Caco-2 (cell line): ENCODE measurements at regions not wholly inside any gene's neighbourhood (a gene's known extent, or its start where the extent isn't known, plus 50 kb on each side); places are given as distances from the start of the nearest gene placed in this dataset.

Source experiments
- BruUV-seq: library from RNA; stranded (reverse); fragments of 400-500 nt; replicated peaks from 2 replicates; lab custom pipeline; 2021; lab: Mats Ljungman, UMichigan
- CTCF ChIA-PET: fragments of 300-600 bp; sonication (Branson Sonifier 250); formaldehyde crosslinking; loops from one replicate; lab custom pipeline; 2022; ENCODE audit warnings: antibody characterized with exemption; lab: Charles Lee
- POLR2A ChIA-PET: fragments of 300-600 bp; sonication (Branson Sonifier 250); formaldehyde crosslinking; loops from one replicate; lab custom pipeline; 2022; ENCODE audit warnings: antibody characterized with exemption; lab: Charles Lee
- DNase-seq, 2 experiments: peaks; one replicate each; pipeline versions ENCODE4 v3.0.0 to v3.0.0-alpha.2; 2020 to 2022
- H3K27me3 ChIP-seq: replicated peaks from 2 replicates; pipeline ENCODE4 v1.6.0; 2011; ENCODE audit warnings: low read length; ENCODE audit not compliant: control insufficient read depth, insufficient read depth
- H3K36me3 ChIP-seq: 2 replicates; pipeline ENCODE4 v1.5.1; 2011; ENCODE audit warnings: low read length; ENCODE audit not compliant: control insufficient read depth, insufficient read depth
- H3K4me1 ChIP-seq: fragments of 250-450 bp; sonication (Bioruptor Pico); 2 replicates; pipeline ENCODE4 v1.5.1; 2020; ENCODE audit warnings: mild to moderate bottlenecking
- H3K4me3 ChIP-seq: 2 replicates; pipeline ENCODE4 v1.5.1; 2011; ENCODE audit warnings: low read depth, mild to moderate bottlenecking, control low read depth, low read length
- H3K9me3 ChIP-seq: fragments of 250-450 bp; sonication (Bioruptor Pico); 2 replicates; pipeline ENCODE4 v1.5.1; 2020; ENCODE audit warnings: mild to moderate bottlenecking, moderate library complexity
- H3K27ac Mint-ChIP-seq: one replicate; pipeline ENCODE4 v1.8.0; 2022; ENCODE audit warnings: mixed read lengths; ENCODE audit not compliant: unreplicated experiment
- H3K27me3 Mint-ChIP-seq: one replicate; pipeline ENCODE4 v1.8.0; 2022; ENCODE audit warnings: mixed read lengths; ENCODE audit not compliant: insufficient read depth, unreplicated experiment
- H3K36me3 Mint-ChIP-seq: one replicate; pipeline ENCODE4 v1.8.0; 2022; ENCODE audit warnings: mild to moderate bottlenecking, mixed read lengths; ENCODE audit not compliant: insufficient read depth, unreplicated experiment
- H3K4me1 Mint-ChIP-seq: one replicate; pipeline ENCODE4 v1.8.0; 2022; ENCODE audit warnings: low read depth, mixed read lengths; ENCODE audit not compliant: unreplicated experiment
- H3K4me3 Mint-ChIP-seq: one replicate; pipeline ENCODE4 v1.8.0; 2022; ENCODE audit warnings: mild to moderate bottlenecking, moderate library complexity, mixed read lengths; ENCODE audit not compliant: unreplicated experiment
- H3K9me3 Mint-ChIP-seq: one replicate; pipeline ENCODE4 v1.8.0; 2022; ENCODE audit warnings: mixed read lengths; ENCODE audit not compliant: unreplicated experiment
- CTCF ChIP-seq, 2 experiments: fragments of 200-600 bp in 1 of 2; IDR thresholded peaks; 1 replicate in 1 of 2; 2 replicates in 1 of 2; pipeline versions ENCODE4 v1.5.1 to v1.8.0; 2011 to 2022; ENCODE audit warnings: antibody characterized with exemption in 1 of 2, control low read depth in 1 of 2, inconsistent platforms in 1 of 2, low read depth in 1 of 2, low read length in 1 of 2, mild to moderate bottlenecking in 1 of 2, moderate library complexity in 1 of 2; ENCODE audit not compliant: insufficient read depth in 1 of 2, severe bottlenecking in 1 of 2, unreplicated experiment in 1 of 2
- intact Hi-C: fragments of 100-400 bp; cut with micrococcal nuclease; formaldehyde crosslinking; loops from one replicate; pipeline ENCODE4 v1.10.0; 2022; ENCODE audit not compliant: unreplicated experiment

GRCh38 chrX:3448563-3448962 lies 102.1 kb upstream of the MXRA5 start:
- Histone ChIP-seq H3K36me3 (no peaks in the 10 kb centered on the region), H3K4me3 (no peak overlapping the region), H3K9me3 (no peaks in the 10 kb centered on the region), H3K4me1 (no peaks in the 10 kb centered on the region), H3K27me3 (no peaks in the 10 kb centered on the region)
- Mint-ChIP-seq H3K27me3 (no peaks in the 10 kb centered on the region), H3K27ac (no peak overlapping the region), H3K4me1 (no peaks in the 10 kb centered on the region), H3K36me3 (no peaks in the 10 kb centered on the region), H3K9me3 (peaks cover 22% of the 10 kb centered on the region), H3K4me3 (no peak overlapping the region)
- POLR2A ChIA-PET, result no interaction called here
- CTCF ChIA-PET, result no interaction called here
- intact Hi-C loops, result no loop called here
- TF ChIP-seq CTCF (IDR thresholded peaks at IDR 0.05; ENCODE audit: insufficient read depth in 1 of 2, low read depth in 1 of 2, low read length in 1 of 2, severe bottlenecking in 1 of 2, unreplicated experiment in 1 of 2), result no peak
- DNase-seq, result no peak
- BruUV-seq, result no TSS peak

- H3K27ac Mint-ChIP-seq, result no peak overlapping the region
- Histone ChIP-seq H3K9me3 (no peaks in the 10 kb centered on the region), H3K4me1 (no peaks in the 10 kb centered on the region), H3K4me3 (no peak overlapping the region), H3K27me3 (no peaks in the 10 kb centered on the region), H3K36me3 (no peaks in the 10 kb centered on the region)
- DNase-seq, result no peak
- H3K4me1 Mint-ChIP-seq, result no peaks in the 10 kb centered on the region
- peaks cover 11% of the 10 kb centered on the region for H3K9me3 Mint-ChIP-seq
- H3K27me3 Mint-ChIP-seq, result no peaks in the 10 kb centered on the region
- no peak for TF ChIP-seq CTCF (IDR thresholded peaks at IDR 0.05; ENCODE audit: insufficient read depth in 1 of 2, low read depth in 1 of 2, low read length in 1 of 2, severe bottlenecking in 1 of 2, unreplicated experiment in 1 of 2)
- BruUV-seq, result no TSS peak
- CTCF ChIA-PET, result no interaction called here
- no peaks in the 10 kb centered on the region for H3K36me3 Mint-ChIP-seq
- POLR2A ChIA-PET, result no interaction called here
- intact Hi-C loops, result no loop called here
- H3K4me3 Mint-ChIP-seq, result no peak overlapping the region
Observed at GRCh38 chrX:3445806-3446490, 99.5 kb upstream of the MXRA5 start.

GRCh38 chrX:3443184-3443583 lies 96.7 kb upstream of the MXRA5 start:
- H3K9me3 Mint-ChIP-seq, result peaks cover 17% of the 10 kb centered on the region
- no peak overlapping the region for H3K4me3 Mint-ChIP-seq
- H3K4me1 ChIP-seq, result no peaks in the 10 kb centered on the region
- intact Hi-C loops, result no loop called here
- H3K27me3 ChIP-seq, result no peaks in the 10 kb centered on the region
- H3K36me3 ChIP-seq, result no peaks in the 10 kb centered on the region
- H3K27me3 Mint-ChIP-seq, result no peaks in the 10 kb centered on the region
- H3K4me1 Mint-ChIP-seq, result no peaks in the 10 kb centered on the region
- CTCF ChIA-PET, result no interaction called here
- no peak overlapping the region for H3K4me3 ChIP-seq
- TF ChIP-seq CTCF (IDR thresholded peaks at IDR 0.05; ENCODE audit: insufficient read depth in 1 of 2, low read depth in 1 of 2, low read length in 1 of 2, severe bottlenecking in 1 of 2, unreplicated experiment in 1 of 2), result no peak
- no peak for DNase-seq
- POLR2A ChIA-PET, result no interaction called here
- H3K36me3 Mint-ChIP-seq, result peaks cover 6% of the 10 kb centered on the region
- no TSS peak for BruUV-seq
- no peaks in the 10 kb centered on the region for H3K9me3 ChIP-seq
- no peak overlapping the region for H3K27ac Mint-ChIP-seq
